Endothelial cell of umbilical vein (primary cell): ENCODE measurements at regions not wholly inside any gene's neighbourhood (a gene's known extent, or its start where the extent isn't known, plus 50 kb on each side); places are given as distances from the start of the nearest gene placed in this dataset.

Experiments
- BruUV-seq: library from RNA; stranded (reverse); fragments of 400-500 nt; replicated peaks from 2 replicates; lab custom pipeline; 2021; lab: Mats Ljungman, UMichigan
- CTCF ChIA-PET: fragments of 300-600, 350-600 bp; sonication (Branson Sonifier 250); formaldehyde crosslinking; loops from one replicate; lab custom pipeline; 2021; ENCODE audit warnings: antibody characterized with exemption, inconsistent platforms; lab: Charles Lee
- POLR2A ChIA-PET: fragments of 300-600, 350-600 bp; sonication (Branson Sonifier 250); formaldehyde crosslinking; loops from one replicate; lab custom pipeline; 2021; ENCODE audit warnings: antibody characterized with exemption, inconsistent platforms; lab: Charles Lee
- DNase-seq: peaks from one replicate; pipeline ENCODE4 v3.0.0-alpha.2; 2011; ENCODE audit warnings: low read depth, low spot score
- FAIRE-seq: peaks from 2 replicates; lab custom pipeline; 2011; peaks lifted over from hg19 to GRCh38; lab: Jason Lieb, UNC
- H2AFZ ChIP-seq: 2 replicates; pipeline ENCODE4 v1.6.0; 2012; ENCODE audit warnings: low read depth, low read length, control low read depth, inconsistent platforms
- H3K27ac ChIP-seq: 2 replicates; pipeline ENCODE4 v1.5.1; 2011; ENCODE audit warnings: low read depth, mild to moderate bottlenecking, control low read depth, low read length, moderate library complexity; ENCODE audit not compliant: insufficient read depth
- H3K27me3 ChIP-seq, 2 experiments: 2 replicates each; pipeline versions ENCODE4 v1.6.0 to v1.6.1; 2011; ENCODE audit warnings: low read length in 2 of 2, mixed read lengths in 1 of 2; ENCODE audit not compliant: control insufficient read depth in 2 of 2, insufficient read depth in 2 of 2
- H3K36me3 ChIP-seq, 2 experiments: 2 replicates in 1 of 2; 3 replicates in 1 of 2; pipeline ENCODE4 v1.5.1; 2011; ENCODE audit warnings: low read length in 2 of 2, mild to moderate bottlenecking in 1 of 2, moderate library complexity in 1 of 2; ENCODE audit not compliant: control insufficient read depth in 2 of 2, insufficient read depth in 2 of 2; ENCODE audit errors: extremely low read depth in 1 of 2
- H3K4me1 ChIP-seq: 3 replicates; pipeline ENCODE4 v1.5.1; 2011; ENCODE audit warnings: mild to moderate bottlenecking, low read length; ENCODE audit not compliant: control insufficient read depth, insufficient read depth; ENCODE audit errors: extremely low read depth
- H3K4me2 ChIP-seq: 2 replicates; pipeline ENCODE4 v1.6.1; 2011; ENCODE audit warnings: low read length, control low read depth, mixed read lengths; ENCODE audit not compliant: insufficient read depth
- H3K4me3 ChIP-seq, 3 experiments: fragments of 200-600 bp in 1 of 3; sonication (generic), shearing (Covaris generic) in 1 of 3; replicated peaks in 1 of 3; 2 replicates each; pipeline ENCODE4 v1.5.1; 2011 to 2016; ENCODE audit warnings: control low read depth in 3 of 3, low read length in 3 of 3, mild to moderate bottlenecking in 2 of 3, inconsistent platforms in 1 of 3, low read depth in 1 of 3, moderate library complexity in 1 of 3; ENCODE audit not compliant: insufficient read depth in 1 of 3
- H3K79me2 ChIP-seq: 2 replicates; pipeline ENCODE4 v1.6.0; 2012; ENCODE audit warnings: low read length, inconsistent platforms; ENCODE audit not compliant: control insufficient read depth, insufficient read depth
- H3K9ac ChIP-seq: replicated peaks from 2 replicates; pipeline ENCODE3; 2011; ENCODE audit warnings: low read length, control low read depth; ENCODE audit not compliant: insufficient read depth; ENCODE audit errors: extremely low read depth
- H3K9me1 ChIP-seq: replicated peaks from 3 replicates; pipeline ENCODE4 v1.6.0; 2011; ENCODE audit warnings: mild to moderate bottlenecking, low read length; ENCODE audit not compliant: control insufficient read depth, insufficient read depth; ENCODE audit errors: extremely low read depth
- H3K9me3 ChIP-seq: replicated peaks from 2 replicates; pipeline ENCODE4 v1.5.1; 2012; ENCODE audit warnings: low read length, inconsistent platforms; ENCODE audit not compliant: control insufficient read depth, insufficient read depth
- H4K20me1 ChIP-seq: replicated peaks from 2 replicates; pipeline ENCODE3; 2011; ENCODE audit warnings: mild to moderate bottlenecking, low read length; ENCODE audit not compliant: control insufficient read depth, insufficient read depth; ENCODE audit errors: extremely low read depth
- CTCF ChIP-seq, 2 donors: IDR thresholded peaks; 1 replicate in 1 of 2; 2 replicates in 1 of 2; pipeline ENCODE4 v1.5.1; 2011; ENCODE audit warnings: low read length in 2 of 2, mild to moderate bottlenecking in 2 of 2, moderate library complexity in 2 of 2, control low read depth in 1 of 2, inconsistent platforms in 1 of 2, low read depth in 1 of 2; ENCODE audit not compliant: insufficient read depth in 1 of 2; ENCODE audit errors: extremely low read depth in 1 of 2
- EZH2 ChIP-seq: IDR thresholded peaks from 2 replicates; pipeline ENCODE4 v1.6.1; 2012; ENCODE audit warnings: borderline replicate concordance, low read depth, mild to moderate bottlenecking, moderate library complexity, low read length, inconsistent platforms; ENCODE audit not compliant: severe bottlenecking
- FOS ChIP-seq: IDR thresholded peaks from 2 replicates; pipeline ENCODE4 v1.6.1; 2011; ENCODE audit warnings: mild to moderate bottlenecking, low read length, moderate library complexity, borderline replicate concordance; ENCODE audit not compliant: insufficient read depth
- GATA2 ChIP-seq: IDR thresholded peaks from 2 replicates; pipeline ENCODE4 v1.7.0; 2011; ENCODE audit warnings: low read depth, mild to moderate bottlenecking, moderate library complexity, mixed read lengths, low read length; ENCODE audit not compliant: insufficient read length, insufficient read depth
- JUN ChIP-seq: IDR thresholded peaks from 2 replicates; pipeline ENCODE4 v1.6.1; 2011; ENCODE audit warnings: borderline replicate concordance, low read depth; ENCODE audit not compliant: insufficient read length, insufficient read depth
- MAX ChIP-seq: IDR thresholded peaks from 2 replicates; pipeline ENCODE4 v1.6.1; 2011; ENCODE audit not compliant: insufficient read depth, insufficient read length
- MYC ChIP-seq: IDR thresholded peaks from one replicate; pipeline ENCODE4 v1.6.1; 2011; ENCODE audit warnings: mild to moderate bottlenecking, low read depth, low read length
- POLR2A ChIP-seq: IDR thresholded peaks from 2 replicates; pipeline ENCODE4 v1.6.1; 2012; ENCODE audit warnings: low read depth, mild to moderate bottlenecking, control low read depth, low read length
- POLR2AphosphoS5 ChIP-seq: IDR thresholded peaks from 2 replicates; pipeline ENCODE4 v1.6.1; 2012; ENCODE audit warnings: low read depth, mild to moderate bottlenecking, control low read depth, low read length, moderate library complexity; ENCODE audit not compliant: insufficient read depth
- dilution Hi-C: fragments of 300-500 bp; cut with MboI; formaldehyde crosslinking; loops from one replicate; pipeline ENCODE4 v1.15.0; 2019; ENCODE audit warnings: low sequenced_read_pairs; ENCODE audit not compliant: extremely low pct_ligation_motif_present
- intact Hi-C: fragments of 100-400 bp; cut with micrococcal nuclease; formaldehyde crosslinking; loops from one replicate; pipeline ENCODE4 v1.10.0; 2022

- no peaks in the 10 kb centered on the region for H3K79me2 ChIP-seq
- intact Hi-C loops, result no loop called here
- ChIA-PET POLR2A (no interaction called here), CTCF (no interaction called here)
- DNase-seq, result no peak
- dilution Hi-C loops, result no loop called here
- no peaks in the 10 kb centered on the region for H3K36me3 ChIP-seq
- no peaks in the 10 kb centered on the region for H4K20me1 ChIP-seq
- H3K4me3 ChIP-seq, result no peak overlapping the region
- no peaks in the 10 kb centered on the region for H3K9me3 ChIP-seq
- H2AFZ ChIP-seq, result no peak overlapping the region
- FAIRE-seq, result no peak
- BruUV-seq, result no TSS peak
- no peak overlapping the region for H3K4me2 ChIP-seq
- H3K9ac ChIP-seq, result no peak overlapping the region
- no peaks in the 10 kb centered on the region for H3K9me1 ChIP-seq
- TF ChIP-seq GATA2 (no peak), MYC (no peak), EZH2 (no peak), POLR2A (no peak), CTCF (IDR thresholded peaks at IDR 0.05; ENCODE audit: extremely low read depth in 1 of 2, insufficient read depth in 1 of 2, low read depth in 1 of 2, low read length in 2 of 2) (no peak), FOS (no peak), MAX (no peak), POLR2AphosphoS5 (no peak), JUN (no peak)
- H3K27me3 ChIP-seq, result peaks cover 2% of the 10 kb centered on the region in 2 experiments
- no peak overlapping the region for H3K27ac ChIP-seq
- no peaks in the 10 kb centered on the region for H3K4me1 ChIP-seq
These were observed 85.8 kb upstream of the ESR1 start for GRCh38 chr6:151721671-151722070.
